Lung (tissue), 11 donors: ENCODE measurements at regions not wholly inside any gene's neighbourhood (a gene's known extent, or its start where the extent isn't known, plus 50 kb on each side); places are given as distances from the start of the nearest gene placed in this dataset.

Experiments
- ATAC-seq: fragments of 200-7000 bp; cut with Tn5 transposase; one replicate; pipeline ENCODE4 v1.9.1; 2020; ENCODE audit warnings: moderate number of reproducible peaks; ENCODE audit not compliant: insufficient read depth, low FRiP score
- DNase-seq, 3 donors: peaks; one replicate each; pipeline ENCODE4 v3.0.0-alpha.2; 2013 to 2017
- H3K27ac ChIP-seq, 2 donors: one replicate each; pipeline ENCODE4 v1.5.1; 2013; ENCODE audit warnings: mild to moderate bottlenecking in 2 of 2, moderate library complexity in 2 of 2, control low read depth in 1 of 2, inconsistent platforms in 1 of 2, low read depth in 1 of 2, low read length in 1 of 2
- H3K27me3 ChIP-seq, 3 donors: one replicate each; pipeline ENCODE4 v1.5.1; 2013; ENCODE audit warnings: low read length in 2 of 3; ENCODE audit not compliant: control insufficient read depth in 3 of 3, insufficient read depth in 3 of 3
- H3K36me3 ChIP-seq, 4 donors: one replicate each; pipeline ENCODE4 v1.5.1; 2013; ENCODE audit warnings: low read length in 4 of 4, mild to moderate bottlenecking in 1 of 4, moderate library complexity in 1 of 4; ENCODE audit not compliant: control insufficient read depth in 4 of 4, insufficient read depth in 4 of 4
- H3K4me1 ChIP-seq, 5 donors: one replicate each; pipeline ENCODE4 v1.5.1; 2013; ENCODE audit warnings: low read length in 5 of 5, mild to moderate bottlenecking in 2 of 5, moderate library complexity in 1 of 5; ENCODE audit not compliant: control insufficient read depth in 5 of 5, insufficient read depth in 5 of 5
- H3K4me3 ChIP-seq: one replicate; pipeline ENCODE4 v1.5.1; 2013; ENCODE audit warnings: mild to moderate bottlenecking, control low read depth, moderate library complexity
- H3K9ac ChIP-seq, 2 donors: one replicate each; pipeline ENCODE4 v1.5.1; 2013; ENCODE audit warnings: low read length in 2 of 2, control low read depth in 1 of 2; ENCODE audit not compliant: insufficient read depth in 1 of 2
- H3K9me3 ChIP-seq, 4 donors: one replicate each; pipeline ENCODE4 v1.5.1; 2013; ENCODE audit warnings: low read length in 3 of 4, mild to moderate bottlenecking in 1 of 4, moderate library complexity in 1 of 4; ENCODE audit not compliant: control insufficient read depth in 4 of 4, insufficient read depth in 3 of 4
- CTCF ChIP-seq: IDR thresholded peaks from 2 replicates; pipeline ENCODE4 v1.5.1; 2012; ENCODE audit warnings: mild to moderate bottlenecking; ENCODE audit errors: control extremely low read depth, extremely low read depth
- WGBS, 2 donors: extraction: QIAGEN DNeasy Blood & Tissue Kit; methylation state at CpG; one replicate each; pipeline ENCODE4 v1.1.7; 2013; 5-methylcytosine and 5-hydroxymethylcytosine counted together
- donor health status: control.
- donor health status: control.
- donor health status: Bipolar disorder and iron deficiency.
- donor health status: healthy.
- donor health status: DM: yes; HTN: yes; CAD: no.

- Histone ChIP-seq H3K36me3 (no peaks in the 10 kb centered on the region), H3K27ac (no peak overlapping the region), H3K9ac (no peak overlapping the region), H3K9me3 (no peaks in the 10 kb centered on the region), H3K4me1 (no peaks in the 10 kb centered on the region), H3K27me3 (no peaks in the 10 kb centered on the region), H3K4me3 (no peak overlapping the region)
- DNase-seq (no peak), ATAC-seq (no peak)
- whole genome bisulfite sequencing, 2 donors = 95% methylated on average over 3 of the region's 3 CpGs
- no peak for TF ChIP-seq CTCF
Observed at GRCh38 chr2:175355246-175355645, 173.7 kb upstream of the ATP5MC3 start.

GRCh38 chr2:175353275-175353674 lies 171.8 kb upstream of the ATP5MC3 start:
- ATAC-seq = no peak
- no peak overlapping the region for H3K4me3 ChIP-seq
- no peaks in the 10 kb centered on the region for H3K27me3 ChIP-seq
- H3K36me3 ChIP-seq = no peaks in the 10 kb centered on the region
- H3K27ac ChIP-seq = no peak overlapping the region
- WGBS, 2 donors = 78 to 86% methylated on average over 6 of the region's 6 CpGs
- DNase-seq = no peak
- no peak for TF ChIP-seq CTCF
- H3K9me3 ChIP-seq = no peaks in the 10 kb centered on the region
- H3K4me1 ChIP-seq = peaks cover 0 to 2% (median 0%) of the 10 kb centered on the region in 5 donors
- H3K9ac ChIP-seq = no peak overlapping the region

- Histone ChIP-seq H3K9me3 (no peaks in the 10 kb centered on the region), H3K36me3 (no peaks in the 10 kb centered on the region), H3K4me3 (no peak overlapping the region), H3K4me1 (peaks cover 0 to 2% (median 0%) of the 10 kb centered on the region in 5 donors), H3K27ac (no peak overlapping the region), H3K9ac (no peak overlapping the region), H3K27me3 (no peaks in the 10 kb centered on the region)
- DNase-seq (no peak), ATAC-seq (no peak)
- TF ChIP-seq CTCF = no peak
- WGBS, 2 donors = 71 to 88% methylated on average over 2 of the region's 2 CpGs
Observed at GRCh38 chr2:175351512-175351911, 170.0 kb upstream of the ATP5MC3 start.

- peaks cover 0 to 2% (median 0%) of the 10 kb centered on the region in 5 donors for H3K4me1 ChIP-seq
- WGBS, 2 donors = 64 to 79% methylated on average over 5 of the region's 5 CpGs
- no peak overlapping the region for H3K4me3 ChIP-seq
- no peak overlapping the region for H3K9ac ChIP-seq
- no peak for TF ChIP-seq CTCF
- DNase-seq (no peak), ATAC-seq (no peak)
- H3K27ac ChIP-seq = no peak overlapping the region
- no peaks in the 10 kb centered on the region for H3K36me3 ChIP-seq
- H3K9me3 ChIP-seq = no peaks in the 10 kb centered on the region
- no peaks in the 10 kb centered on the region for H3K27me3 ChIP-seq
Observed at GRCh38 chr2:175350105-175350504, 168.6 kb upstream of the ATP5MC3 start.
